Psoas muscle (tissue), 7 donors: ENCODE measurements at regions not wholly inside any gene's neighbourhood (a gene's known extent, or its start where the extent isn't known, plus 50 kb on each side); places are given as distances from the start of the nearest gene placed in this dataset.

Experiments used
- ATAC-seq, 4 donors: fragments of 200-7000 bp; cut with Tn5 transposase; one replicate each; pipeline ENCODE4 v1.9.1; 2020; ENCODE audit warnings: moderate library complexity in 3 of 4, mild to moderate bottlenecking in 2 of 4
- DNase-seq, 2 donors: peaks; one replicate each; pipeline ENCODE4 v3.0.0-alpha.2; 2020
- H3K27ac ChIP-seq: fragments of 200-600 bp; one replicate; pipeline ENCODE4 v1.8.0; 2022
- H3K27me3 ChIP-seq, 3 donors: fragments of 200-600 bp in 1 of 3; one replicate each; pipeline versions ENCODE4 v1.6.1 to v1.8.0; 2013 to 2022; ENCODE audit warnings: low read length in 2 of 3, mild to moderate bottlenecking in 2 of 3, moderate library complexity in 1 of 3; ENCODE audit not compliant: insufficient read depth in 3 of 3
- H3K36me3 ChIP-seq, 2 donors: fragments of 200-600 bp in 1 of 2; one replicate each; pipeline versions ENCODE4 v1.6.1 to v1.8.0; 2013 to 2022; ENCODE audit warnings: low read depth in 1 of 2, mild to moderate bottlenecking in 1 of 2, moderate library complexity in 1 of 2; ENCODE audit not compliant: insufficient read depth in 1 of 2
- H3K4me1 ChIP-seq: fragments of 200-600 bp; one replicate; pipeline ENCODE4 v1.8.0; 2022
- H3K4me3 ChIP-seq: fragments of 200-600 bp; one replicate; pipeline ENCODE4 v1.8.0; 2022; ENCODE audit warnings: mild to moderate bottlenecking
- H3K9me3 ChIP-seq: fragments of 200-600 bp; one replicate; pipeline ENCODE4 v1.8.0; 2022
- WGBS, 3 donors: extraction: QIAGEN DNeasy Blood & Tissue Kit; methylation state at CpG; one replicate each; pipeline versions ENCODE4 v1.1.6 to v1.1.7; 2013; 5-methylcytosine and 5-hydroxymethylcytosine counted together
- intact Hi-C, 2 donors: fragments of 100-400 bp; cut with DNase I; formaldehyde crosslinking; loops; one replicate each; pipeline versions ENCODE4 v1.11.0 to v1.14.2; 2022
- TF ChIP-seq, protein P1 (sequence below): fragments of 200-600 bp; IDR thresholded peaks from one replicate; pipeline ENCODE4 v1.8.0; 2022; ENCODE audit warnings: antibody characterized with exemption
- donor health status: healthy with polysubstance abuse.
- donor health status: DM: no; HTN: no; CAD: no; lungs with moderate emphysema.
- donor health status: Bipolar disorder and iron deficiency.
- donor health status: healthy.
- donor health status: DM: yes; HTN: yes; CAD: no.
- donor health status: DM: no; HTN: no; CAD: no.
- donor health status: DM: yes; HTN: yes; CAD: no.

DNA sequence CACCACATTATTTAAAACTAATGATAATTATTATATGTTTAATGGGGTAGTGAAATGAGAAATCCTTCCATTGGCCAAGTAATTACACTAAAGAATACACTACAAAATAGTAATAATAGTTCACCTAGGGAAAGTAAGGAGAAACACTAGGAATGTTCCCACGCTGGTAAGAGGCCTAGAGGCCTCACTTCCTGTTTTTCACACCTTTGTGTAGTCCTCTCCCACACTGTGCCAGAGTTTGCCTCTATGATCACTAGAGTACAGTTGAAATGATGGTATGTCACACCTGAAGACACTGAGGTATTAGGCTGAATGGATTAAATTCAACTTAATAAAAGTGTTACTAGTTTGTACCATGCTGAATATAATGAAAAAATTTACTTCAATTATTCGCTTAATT is 1348.0 kb upstream of the ATXN8OS start:
- DNase-seq, result no peak
- no peaks in the 10 kb centered on the region for H3K9me3 ChIP-seq
- WGBS, 3 donors, result 74 to 83% (median 82%) methylated on average over 2 of the region's 2 CpGs

DNA sequence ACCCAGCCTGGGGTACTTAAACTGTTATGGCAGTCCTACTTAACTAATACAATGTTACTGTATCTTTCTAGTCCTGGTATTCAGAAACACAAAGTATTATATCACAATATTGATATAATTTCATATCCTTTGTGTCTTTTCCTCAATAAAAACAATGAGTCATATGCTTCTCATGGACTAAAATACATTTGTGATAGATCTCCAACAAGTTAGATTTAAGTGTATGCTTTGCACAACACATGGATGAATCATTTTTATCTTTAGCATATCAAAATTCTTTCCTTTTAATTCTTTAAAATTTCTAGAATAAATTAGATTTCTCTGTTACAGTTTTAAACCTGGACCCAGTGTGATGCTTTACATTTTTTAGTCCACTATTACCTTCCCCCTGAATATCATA is 1357.8 kb upstream of the ATXN8OS start:
- intact Hi-C loops, result no loop called here
- no peak for DNase-seq
- Histone ChIP-seq H3K9me3 (no peaks in the 10 kb centered on the region), H3K4me3 (no peak overlapping the region), H3K27me3 (no peaks in the 10 kb centered on the region), H3K36me3 (no peaks in the 10 kb centered on the region), H3K27ac (no peak overlapping the region), H3K4me1 (no peaks in the 10 kb centered on the region)
- ATAC-seq, result no peak
- TF ChIP-seq, protein P1, sequence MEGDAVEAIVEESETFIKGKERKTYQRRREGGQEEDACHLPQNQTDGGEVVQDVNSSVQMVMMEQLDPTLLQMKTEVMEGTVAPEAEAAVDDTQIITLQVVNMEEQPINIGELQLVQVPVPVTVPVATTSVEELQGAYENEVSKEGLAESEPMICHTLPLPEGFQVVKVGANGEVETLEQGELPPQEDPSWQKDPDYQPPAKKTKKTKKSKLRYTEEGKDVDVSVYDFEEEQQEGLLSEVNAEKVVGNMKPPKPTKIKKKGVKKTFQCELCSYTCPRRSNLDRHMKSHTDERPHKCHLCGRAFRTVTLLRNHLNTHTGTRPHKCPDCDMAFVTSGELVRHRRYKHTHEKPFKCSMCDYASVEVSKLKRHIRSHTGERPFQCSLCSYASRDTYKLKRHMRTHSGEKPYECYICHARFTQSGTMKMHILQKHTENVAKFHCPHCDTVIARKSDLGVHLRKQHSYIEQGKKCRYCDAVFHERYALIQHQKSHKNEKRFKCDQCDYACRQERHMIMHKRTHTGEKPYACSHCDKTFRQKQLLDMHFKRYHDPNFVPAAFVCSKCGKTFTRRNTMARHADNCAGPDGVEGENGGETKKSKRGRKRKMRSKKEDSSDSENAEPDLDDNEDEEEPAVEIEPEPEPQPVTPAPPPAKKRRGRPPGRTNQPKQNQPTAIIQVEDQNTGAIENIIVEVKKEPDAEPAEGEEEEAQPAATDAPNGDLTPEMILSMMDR, result no peak

More for the DNA sequence above, 1348.0 kb upstream of the ATXN8OS start:
- ATAC-seq, result no peak
- intact Hi-C loops, result no loop called here
- no peaks in the 10 kb centered on the region for H3K27me3 ChIP-seq
- no peaks in the 10 kb centered on the region for H3K4me1 ChIP-seq
- no peak overlapping the region for H3K27ac ChIP-seq
- no peaks in the 10 kb centered on the region for H3K36me3 ChIP-seq
- TF ChIP-seq, protein P1, result no peak
- no peak overlapping the region for H3K4me3 ChIP-seq

DNA sequence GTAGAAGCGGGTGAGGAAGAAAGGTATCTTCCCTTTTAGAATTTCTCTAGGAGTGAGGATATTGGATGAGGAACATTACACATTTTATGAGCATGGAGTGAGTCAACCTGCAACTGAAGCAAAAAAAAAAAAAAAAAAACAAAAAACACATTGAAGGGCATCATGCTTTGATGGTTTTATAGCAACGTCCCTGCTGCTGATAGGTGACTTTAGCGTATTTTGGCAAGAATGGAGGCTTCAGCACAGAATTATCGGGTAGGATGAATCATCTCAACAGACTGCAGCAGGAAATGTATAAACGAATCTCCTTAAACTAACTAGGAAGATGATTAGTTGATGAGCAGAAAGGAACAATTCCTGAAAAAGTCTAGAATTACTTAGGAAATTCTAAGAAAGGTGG is 1359.6 kb upstream of the ATXN8OS start:
- no peak for DNase-seq
- H3K4me1 ChIP-seq, result no peaks in the 10 kb centered on the region
- 81 to 83% (median 82%) methylated on average over 5 of the region's 5 CpGs for WGBS, 3 donors

DNA sequence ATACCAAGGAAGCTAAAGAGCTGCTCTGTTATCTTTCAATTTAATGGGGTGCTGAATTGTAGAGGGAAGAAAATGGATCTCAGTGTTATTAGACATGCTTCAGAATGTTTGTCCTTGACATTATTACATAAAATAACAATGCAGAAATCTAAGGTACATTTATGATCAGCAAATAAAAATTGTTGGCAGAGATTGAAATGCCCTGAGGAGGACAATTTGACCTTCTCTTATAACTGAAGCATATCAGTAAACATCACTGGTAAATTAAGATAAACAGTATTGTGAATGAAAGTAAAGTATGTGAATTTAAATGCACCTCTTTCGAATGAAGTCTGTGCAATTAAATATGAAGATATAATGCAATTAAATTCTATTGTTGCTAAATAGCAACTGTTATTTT is 1362.1 kb upstream of the ATXN8OS start:
- H3K27me3 ChIP-seq, result no peaks in the 10 kb centered on the region
- whole genome bisulfite sequencing, 3 donors, result 85 to 93% (median 86%) methylated on average over 1 of the region's 1 CpG
- no peak overlapping the region for H3K4me3 ChIP-seq
- H3K4me1 ChIP-seq, result no peaks in the 10 kb centered on the region
- DNase-seq (no peak), ATAC-seq (no peak)
- no peaks in the 10 kb centered on the region for H3K9me3 ChIP-seq
- H3K27ac ChIP-seq, result no peak overlapping the region
- intact Hi-C loops, result no loop called here
- H3K36me3 ChIP-seq, result no peaks in the 10 kb centered on the region
- TF ChIP-seq, protein P1, result no peak

More for the DNA sequence above, 1359.6 kb upstream of the ATXN8OS start:
- H3K9me3 ChIP-seq, result no peaks in the 10 kb centered on the region
- no peak overlapping the region for H3K4me3 ChIP-seq
- H3K27ac ChIP-seq, result no peak overlapping the region
- H3K27me3 ChIP-seq, result no peaks in the 10 kb centered on the region
- intact Hi-C loops, result no loop called here
- H3K36me3 ChIP-seq, result no peaks in the 10 kb centered on the region
- no peak for ATAC-seq
- TF ChIP-seq, protein P1, result no peak

DNA sequence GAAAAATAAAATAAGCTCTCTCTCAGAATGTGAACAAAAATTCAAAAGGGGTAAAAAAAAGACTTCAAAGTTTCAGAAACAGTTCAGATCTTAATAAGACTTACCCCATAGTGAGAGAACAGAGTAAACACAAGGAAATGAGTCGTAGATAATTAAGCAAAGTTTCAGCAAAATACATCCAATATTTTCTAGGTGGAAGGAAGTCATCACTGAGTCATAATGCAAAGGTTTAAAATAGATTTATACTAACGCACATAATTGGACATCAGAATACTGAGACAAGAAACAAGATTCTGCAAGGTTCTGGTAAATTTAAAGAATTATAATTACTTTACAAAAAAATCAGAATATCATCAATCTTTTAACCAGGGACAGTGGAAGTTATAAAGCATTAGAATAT is 1370.7 kb upstream of the ATXN8OS start:
- WGBS, 3 donors, result 50 to 62% (median 53%) methylated on average over 2 of the region's 2 CpGs
- no peaks in the 10 kb centered on the region for H3K27me3 ChIP-seq
- intact Hi-C loops, result no loop called here
- H3K4me3 ChIP-seq, result no peak overlapping the region
- DNase-seq (no peak), ATAC-seq (no peak)
- TF ChIP-seq, protein P1, result no peak
- no peaks in the 10 kb centered on the region for H3K9me3 ChIP-seq
- H3K27ac ChIP-seq, result no peak overlapping the region
- no peaks in the 10 kb centered on the region for H3K36me3 ChIP-seq
- H3K4me1 ChIP-seq, result no peaks in the 10 kb centered on the region
